GM13977 (cell line): ENCODE measurements at regions not wholly inside any gene's neighbourhood (a gene's known extent, or its start where the extent isn't known, plus 50 kb on each side); places are given as distances from the start of the nearest gene placed in this dataset.

ENCODE experiments used
- DNase-seq: peaks from one replicate; pipeline ENCODE4 v3.0.0; 2012; ENCODE audit warnings: low spot score
- CTCF ChIP-seq: IDR thresholded peaks from 2 replicates; pipeline ENCODE4 v1.5.1; 2012; ENCODE audit warnings: mild to moderate bottlenecking, control low read depth; ENCODE audit not compliant: insufficient read depth; ENCODE audit errors: extremely low read depth, missing control alignments
- in situ Hi-C: fragments of 300-500 bp; cut with MboI; formaldehyde crosslinking; loops from one replicate; pipeline ENCODE4 v1.12.0; 2022; ENCODE audit warnings: low sequenced_read_pairs, low pct_unique_long_range_greater_than_20kb, mixed read lengths, inconsistent platforms; ENCODE audit not compliant: unreplicated experiment

GRCh38 chr2:136189221-136189782, 71.4 kb upstream of the CXCR4 start:
- DNase-seq, result no peak
- TF ChIP-seq CTCF, result no peak
- in situ Hi-C loops, result no loop called here

DNA sequence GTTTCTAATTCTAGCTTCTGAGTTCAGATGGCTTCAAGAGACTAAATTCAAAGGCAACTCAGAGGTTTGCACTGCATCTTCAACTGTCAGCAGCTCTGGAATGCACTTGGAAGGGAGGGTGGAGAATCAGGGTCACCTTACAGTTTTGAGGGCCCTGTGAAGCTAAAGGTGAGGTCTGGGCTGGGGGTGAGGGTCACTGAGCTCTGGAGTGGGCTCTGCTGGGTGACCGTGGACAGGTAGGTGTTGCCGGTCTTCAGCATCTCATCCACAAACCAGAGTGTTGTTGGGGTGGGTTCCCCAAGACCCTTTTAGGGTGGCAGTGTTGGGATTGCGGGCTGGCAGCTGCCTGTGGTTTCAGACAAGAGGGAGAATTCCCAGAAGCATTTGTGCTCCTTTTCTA, 70.1 kb upstream of the CXCR4 start:
- TF ChIP-seq CTCF, result no peak
- no peak for DNase-seq
- in situ Hi-C loops, result no loop called here

GRCh38 chr2:136185981-136186776, 68.2 kb upstream of the CXCR4 start:
- in situ Hi-C loops, result no loop called here
- TF ChIP-seq CTCF, result no peak
- DNase-seq, result no peak

DNA sequence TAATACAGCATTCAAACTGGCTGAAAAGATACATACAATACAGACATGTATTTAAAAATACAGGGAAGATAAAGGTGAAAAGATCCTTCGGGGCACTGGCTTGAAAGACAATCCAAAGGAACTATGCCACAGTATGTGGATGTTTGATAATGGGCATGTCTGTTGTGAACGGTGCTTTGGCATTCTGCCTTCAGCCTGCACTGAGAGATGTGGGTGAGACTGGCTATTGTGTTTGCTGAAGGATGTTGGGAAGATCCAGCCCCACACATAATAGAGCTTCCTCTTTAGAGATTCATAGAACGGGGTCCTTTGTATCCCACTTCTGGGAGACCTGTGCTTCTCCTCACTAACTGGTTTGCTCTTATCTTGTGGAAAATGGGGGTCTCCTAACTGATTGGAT, 65.1 kb upstream of the CXCR4 start:
- in situ Hi-C loops, result no loop called here
- no peak for DNase-seq
- TF ChIP-seq CTCF, result no peak

GRCh38 chr2:136182315-136182714, 64.4 kb upstream of the CXCR4 start:
- in situ Hi-C loops, result no loop called here
- TF ChIP-seq CTCF, result no peak
- no peak for DNase-seq

GRCh38 chr2:136179602-136179975, 61.6 kb upstream of the CXCR4 start:
- DNase-seq, result no peak
- no peak for TF ChIP-seq CTCF
- in situ Hi-C loops, result no loop called here
